HCT116 (cell line): ENCODE measurements at regions not wholly inside any gene's neighbourhood (a gene's known extent, or its start where the extent isn't known, plus 50 kb on each side); places are given as distances from the start of the nearest gene placed in this dataset.

Experiments
- ATAC-seq: fragments of 200-7000 bp; cut with Tn5 transposase; 2 replicates; pipeline ENCODE4 v1.9.1; 2020; ENCODE audit warnings: mild to moderate bottlenecking, moderate library complexity
- BruUV-seq: library from RNA; stranded (reverse); fragments of 400-500 nt; replicated peaks from 2 replicates; lab custom pipeline; 2021; lab: Mats Ljungman, UMichigan
- CTCF ChIA-PET: fragments of 300-600 bp; sonication (Branson Sonifier 250); formaldehyde crosslinking; loops from one replicate; lab custom pipeline; 2021; ENCODE audit warnings: antibody characterized with exemption; lab: Charles Lee
- POLR2A ChIA-PET: fragments of 300-600, 350-600 bp; sonication (Branson Sonifier 250); formaldehyde crosslinking; loops from one replicate; lab custom pipeline; 2021; ENCODE audit warnings: antibody characterized with exemption; lab: Charles Lee
- RAD21 ChIA-PET, 2 experiments: fragments of 300-600 bp; sonication (Branson Sonifier 250); formaldehyde crosslinking; loops; one replicate each; lab custom pipeline; 2023; ENCODE audit warnings: low total read pairs in 2 of 2; ENCODE audit not compliant: uncharacterized antibody in 2 of 2, unreplicated experiment in 2 of 2, low non-redundant PET in 1 of 2; lab: Charles Lee
- DNase-seq: peaks from one replicate; pipeline ENCODE4 v3.0.0-alpha.2; 2010; ENCODE audit warnings: low read depth, low spot score
- H2AFZ ChIP-seq: fragments of 200-600 bp; shearing (Covaris generic), sonication (generic); 2 replicates; pipeline ENCODE4 v1.6.1; 2017; ENCODE audit warnings: low read depth, mixed run types, mixed read lengths, antibody characterized with exemption, low read length; ENCODE audit not compliant: poor library complexity, severe bottlenecking
- H3K27ac ChIP-seq: 2 replicates; pipeline ENCODE4 v1.5.1; 2012; ENCODE audit warnings: low read depth, low read length
- H3K27me3 ChIP-seq: fragments of 200-600 bp; sonication (generic); 2 replicates; pipeline ENCODE4 v1.6.1; 2016; ENCODE audit warnings: mixed run types, low read length, mixed read lengths; ENCODE audit not compliant: insufficient read depth
- H3K36me3 ChIP-seq, 2 experiments: fragments of 200-500 bp in 1 of 2; fragments of 200-600 bp in 1 of 2; sonication (Bioruptor generic) in 1 of 2; sonication (generic) in 1 of 2; 2 replicates each; pipeline versions ENCODE4 v1.5.1 to v1.6.1; 2014 to 2016; ENCODE audit warnings: low read length in 2 of 2, inconsistent platforms in 1 of 2, mixed read lengths in 1 of 2, mixed run types in 1 of 2; ENCODE audit not compliant: insufficient read depth in 2 of 2, control insufficient read depth in 1 of 2
- H3K4me1 ChIP-seq, 2 experiments: fragments of 200-600 bp in 1 of 2; sonication (generic) in 1 of 2; 2 replicates each; pipeline versions ENCODE4 v1.5.1 to v1.6.1; 2012 to 2017; ENCODE audit warnings: low read length in 2 of 2, inconsistent platforms in 1 of 2, mild to moderate bottlenecking in 1 of 2, mixed read lengths in 1 of 2, mixed run types in 1 of 2, moderate library complexity in 1 of 2; ENCODE audit not compliant: insufficient read depth in 2 of 2, control insufficient read depth in 1 of 2
- H3K4me2 ChIP-seq: fragments of 200-600 bp; sonication (generic); 2 replicates; pipeline ENCODE4 v1.6.1; 2017; ENCODE audit warnings: mixed run types, low read length, mixed read lengths
- H3K4me3 ChIP-seq, 2 experiments: fragments of 200-600 bp in 1 of 2; sonication (generic) in 1 of 2; replicated peaks in 1 of 2; 2 replicates each; pipeline ENCODE4 v1.5.1; 2011 to 2016; ENCODE audit warnings: low read length in 2 of 2, control low read depth in 1 of 2, low read depth in 1 of 2, mild to moderate bottlenecking in 1 of 2, mixed read lengths in 1 of 2, mixed run types in 1 of 2
- H3K79me2 ChIP-seq: fragments of 200-600 bp; sonication (generic); 2 replicates; pipeline ENCODE4 v1.6.1; 2017; ENCODE audit warnings: mild to moderate bottlenecking, mixed run types, low read length, moderate library complexity, mixed read lengths; ENCODE audit not compliant: insufficient read depth
- H3K9ac ChIP-seq: fragments of 200-600 bp; sonication (generic); 2 replicates; pipeline ENCODE4 v1.6.1; 2016; ENCODE audit warnings: low read length, mixed read lengths
- H3K9me2 ChIP-seq: fragments of 200-600 bp; sonication (generic), shearing (Covaris generic); 2 replicates; pipeline ENCODE4 v1.6.1; 2017; ENCODE audit warnings: mixed run types, mild to moderate bottlenecking, moderate library complexity; ENCODE audit not compliant: insufficient read depth
- H3K9me3 ChIP-seq, 2 experiments: fragments of 200-500 bp in 1 of 2; fragments of 200-600 bp in 1 of 2; sonication (Bioruptor generic) in 1 of 2; sonication (generic) in 1 of 2; 2 replicates each; pipeline ENCODE4 v1.6.1; 2014 to 2017; ENCODE audit warnings: low read length in 2 of 2, mixed read lengths in 2 of 2, inconsistent platforms in 1 of 2, low read depth in 1 of 2, mild to moderate bottlenecking in 1 of 2, mixed run types in 1 of 2, moderate library complexity in 1 of 2; ENCODE audit not compliant: control insufficient read depth in 1 of 2, insufficient read depth in 1 of 2
- H4K20me1 ChIP-seq: fragments of 200-600 bp; sonication (generic), shearing (Covaris generic); 2 replicates; pipeline ENCODE4 v1.6.1; 2017; ENCODE audit warnings: mixed run types, mild to moderate bottlenecking, moderate library complexity; ENCODE audit not compliant: insufficient read depth
- CBX3 ChIP-seq: IDR thresholded peaks from 2 replicates; pipeline ENCODE4 v1.6.1; 2012; ENCODE audit warnings: low read depth
- CTCF ChIP-seq, 3 experiments: fragments of 200-600 bp in 1 of 3; sonication (generic) in 1 of 3; IDR thresholded peaks in 2 of 3; conservative IDR thresholded peaks in 1 of 3; 2 replicates each; pipeline ENCODE4 v1.5.1; 2012 to 2017; ENCODE audit warnings: low read depth in 2 of 3, low read length in 2 of 3, antibody characterized with exemption in 1 of 3, borderline replicate concordance in 1 of 3, control low read depth in 1 of 3, mild to moderate bottlenecking in 1 of 3, mixed read lengths in 1 of 3, mixed run types in 1 of 3, moderate library complexity in 1 of 3; ENCODE audit not compliant: insufficient read depth in 1 of 3
- EGR1 ChIP-seq: IDR thresholded peaks from 2 replicates; pipeline ENCODE4 v1.6.1; 2012; ENCODE audit warnings: low read depth
- REST ChIP-seq: IDR thresholded peaks from 2 replicates; pipeline ENCODE4 v1.6.1; 2012; ENCODE audit warnings: low read depth
- SP1 ChIP-seq: IDR thresholded peaks from 2 replicates; pipeline ENCODE4 v1.6.1; 2012; ENCODE audit warnings: low read depth
- SRF ChIP-seq: IDR thresholded peaks from 2 replicates; pipeline ENCODE4 v1.6.1; 2012; ENCODE audit warnings: low read depth
- TCF7L2 ChIP-seq: IDR thresholded peaks from 2 replicates; pipeline ENCODE4 v1.7.0; 2011; ENCODE audit warnings: borderline replicate concordance, inconsistent platforms; ENCODE audit not compliant: insufficient read depth, insufficient read length; ENCODE audit errors: extremely low read depth
- ZFX ChIP-seq: fragments of 450-650 bp; IDR thresholded peaks from 2 replicates; pipeline ENCODE4 v1.6.1; 2017
- intact Hi-C: fragments of 100-400 bp; cut with micrococcal nuclease; formaldehyde crosslinking; loops from 2 replicates; pipeline ENCODE4 v1.10.0; 2022

- Histone ChIP-seq H4K20me1 (no peaks in the 10 kb centered on the region), H3K9me3 (no peaks in the 10 kb centered on the region), H3K4me2 (no peak overlapping the region), H3K4me1 (no peaks in the 10 kb centered on the region), H3K36me3 (no peaks in the 10 kb centered on the region), H2AFZ (no peak overlapping the region), H3K27ac (no peak overlapping the region), H3K4me3 (no peak overlapping the region), H3K9ac (no peak overlapping the region), H3K27me3 (0 out of 2 replicates have a peak, but pooled peaks cover 15% of the 10 kb centered on the region), H3K9me2 (no peaks in the 10 kb centered on the region), H3K79me2 (no peaks in the 10 kb centered on the region)
- POLR2A ChIA-PET: no interaction called here
- CTCF ChIA-PET: no interaction called here
- no TSS peak for BruUV-seq
- RAD21 ChIA-PET: no interaction called here
- no peak for ATAC-seq
- no peak for TF ChIP-seq SRF
- no peak for TF ChIP-seq CTCF (IDR thresholded peaks at IDR 0.05 in 2 of 3, conservative IDR thresholded peaks at IDR 0.05 in 1 of 3; ENCODE audit: borderline replicate concordance in 1 of 3, insufficient read depth in 1 of 3, low read depth in 2 of 3, low read length in 2 of 3)
- no peak for TF ChIP-seq SP1
- TF ChIP-seq EGR1: no peak
- TF ChIP-seq CBX3: no peak
- no peak for TF ChIP-seq REST
- TF ChIP-seq ZFX: no peak
- TF ChIP-seq TCF7L2: no peak
- intact Hi-C loops: no loop called here
- no peak for DNase-seq
These were observed 83.3 kb upstream of the RALGAPA2 start for GRCh38 chr20:20795721-20796120.
